ENCODE measurements at regions not wholly inside any gene's neighbourhood (a gene's known extent, or its start where the extent isn't known, plus 50 kb on each side); places are given as distances from the start of the nearest gene placed in this dataset.
"Not testable (repeated sequence)": the region's sequence is repeated elsewhere in the genome, so short reads cannot be mapped to it uniquely, and the experiment has no call there.

GRCh38 chr21:38080888-38081287 is 164.6 kb upstream of the KCNJ6 start:
- POLR2A ChIA-PET: no interaction called here
- no peak for DNase-seq (ENCODE audit: extremely low spot score)
- CTCF ChIA-PET: no interaction called here
- TF ChIP-seq TARDBP (IDR thresholded peaks at IDR 0.05): no peak

DNA sequence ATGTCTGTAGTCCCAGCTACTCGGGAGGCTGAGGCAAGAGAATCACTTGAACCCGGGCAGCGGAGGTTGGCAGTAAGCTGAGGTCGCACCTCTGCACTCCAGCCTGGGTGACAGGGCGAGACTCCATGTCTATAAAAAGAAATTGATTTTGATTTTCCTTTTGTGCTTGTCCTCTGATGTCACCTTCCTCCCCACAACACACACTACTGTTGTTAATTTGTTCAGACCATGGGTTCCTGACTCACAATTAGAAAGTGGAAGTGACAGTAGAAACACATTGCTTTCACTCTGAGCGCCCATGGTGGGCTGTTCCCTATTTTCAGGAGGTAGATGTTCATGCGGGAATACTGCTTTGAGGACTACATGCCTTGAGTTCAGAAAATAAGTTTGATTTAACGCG is 165.5 kb upstream of the KCNJ6 start:
- no peak for DNase-seq (ENCODE audit: extremely low spot score)
- POLR2A ChIA-PET: no interaction called here
- CTCF ChIA-PET: no interaction called here

GRCh38 chr21:38082936-38083485 is 166.8 kb upstream of the KCNJ6 start:
- DNase-seq (ENCODE audit: extremely low spot score): no peak
- TF ChIP-seq SP1 (IDR thresholded peaks at IDR 0.05) (no peak), FOXM1 (IDR thresholded peaks at IDR 0.05; ENCODE audit: borderline replicate concordance) (no peak), ZNF384 (IDR thresholded peaks at IDR 0.05) (no peak), BHLHE40 (IDR thresholded peaks at IDR 0.05; ENCODE audit: borderline replicate concordance) (no peak), FOXK2 (IDR thresholded peaks at IDR 0.05) (no peak), HDGF (IDR thresholded peaks at IDR 0.05; ENCODE audit: borderline replicate concordance) (no peak), LEF1 (IDR thresholded peaks at IDR 0.05; ENCODE audit: borderline replicate concordance) (no peak), FOXA1 (IDR thresholded peaks at IDR 0.05) (no peak), NFRKB (IDR thresholded peaks at IDR 0.05) (no peak), TARDBP (IDR thresholded peaks at IDR 0.05) (no peak), PKNOX1 (IDR thresholded peaks at IDR 0.05) (no peak), SUZ12 (IDR thresholded peaks at IDR 0.05) (no peak)
- POLR2A ChIA-PET: no interaction called here
- CTCF ChIA-PET: no interaction called here

More for the DNA sequence above, 165.5 kb upstream of the KCNJ6 start:
- TF ChIP-seq TARDBP (IDR thresholded peaks at IDR 0.05) (no peak), CTBP1 (IDR thresholded peaks at IDR 0.05; ENCODE audit: borderline replicate concordance) (no peak), LEF1 (IDR thresholded peaks at IDR 0.05; ENCODE audit: borderline replicate concordance) (no peak), SUZ12 (IDR thresholded peaks at IDR 0.05) (no peak), ZNF384 (IDR thresholded peaks at IDR 0.05) (no peak), SP1 (IDR thresholded peaks at IDR 0.05) (no peak), BHLHE40 (IDR thresholded peaks at IDR 0.05; ENCODE audit: borderline replicate concordance) (no peak), HDGF (IDR thresholded peaks at IDR 0.05; ENCODE audit: borderline replicate concordance) (no peak), NFRKB (IDR thresholded peaks at IDR 0.05) (no peak), FOXA1 (IDR thresholded peaks at IDR 0.05) (no peak), ARNT (IDR thresholded peaks at IDR 0.05) (no peak), L3MBTL2 (conservative IDR thresholded peaks at IDR 0.05) (no peak)

- ChIA-PET POLR2A (no interaction called here), CTCF (no interaction called here)
- DNase-seq (ENCODE audit: extremely low spot score): no peak
- TF ChIP-seq ELF4 (IDR thresholded peaks at IDR 0.05) (no peak), FOXA1 (IDR thresholded peaks at IDR 0.05) (no peak), LEF1 (IDR thresholded peaks at IDR 0.05; ENCODE audit: borderline replicate concordance) (no peak), FOXM1 (IDR thresholded peaks at IDR 0.05; ENCODE audit: borderline replicate concordance) (no peak), SUZ12 (IDR thresholded peaks at IDR 0.05) (no peak), PKNOX1 (IDR thresholded peaks at IDR 0.05) (no peak), HDGF (IDR thresholded peaks at IDR 0.05; ENCODE audit: borderline replicate concordance) (no peak), ARNT (IDR thresholded peaks at IDR 0.05) (no peak), SP1 (IDR thresholded peaks at IDR 0.05) (no peak), TARDBP (IDR thresholded peaks at IDR 0.05) (no peak), CTBP1 (IDR thresholded peaks at IDR 0.05; ENCODE audit: borderline replicate concordance) (no peak), FOXK2 (IDR thresholded peaks at IDR 0.05) (no peak), NFRKB (IDR thresholded peaks at IDR 0.05) (no peak)
Measured at GRCh38 chr21:38083535-38083934, 167.3 kb upstream of the KCNJ6 start.

GRCh38 chr21:38086580-38086979 is 170.2 kb upstream of the KCNJ15 start:
- CTCF ChIA-PET: no interaction called here
- POLR2A ChIA-PET: no interaction called here
- DNase-seq (ENCODE audit: extremely low spot score): no peak
- TF ChIP-seq HDGF (IDR thresholded peaks at IDR 0.05; ENCODE audit: borderline replicate concordance) (no peak), NFRKB (IDR thresholded peaks at IDR 0.05) (no peak)

DNA sequence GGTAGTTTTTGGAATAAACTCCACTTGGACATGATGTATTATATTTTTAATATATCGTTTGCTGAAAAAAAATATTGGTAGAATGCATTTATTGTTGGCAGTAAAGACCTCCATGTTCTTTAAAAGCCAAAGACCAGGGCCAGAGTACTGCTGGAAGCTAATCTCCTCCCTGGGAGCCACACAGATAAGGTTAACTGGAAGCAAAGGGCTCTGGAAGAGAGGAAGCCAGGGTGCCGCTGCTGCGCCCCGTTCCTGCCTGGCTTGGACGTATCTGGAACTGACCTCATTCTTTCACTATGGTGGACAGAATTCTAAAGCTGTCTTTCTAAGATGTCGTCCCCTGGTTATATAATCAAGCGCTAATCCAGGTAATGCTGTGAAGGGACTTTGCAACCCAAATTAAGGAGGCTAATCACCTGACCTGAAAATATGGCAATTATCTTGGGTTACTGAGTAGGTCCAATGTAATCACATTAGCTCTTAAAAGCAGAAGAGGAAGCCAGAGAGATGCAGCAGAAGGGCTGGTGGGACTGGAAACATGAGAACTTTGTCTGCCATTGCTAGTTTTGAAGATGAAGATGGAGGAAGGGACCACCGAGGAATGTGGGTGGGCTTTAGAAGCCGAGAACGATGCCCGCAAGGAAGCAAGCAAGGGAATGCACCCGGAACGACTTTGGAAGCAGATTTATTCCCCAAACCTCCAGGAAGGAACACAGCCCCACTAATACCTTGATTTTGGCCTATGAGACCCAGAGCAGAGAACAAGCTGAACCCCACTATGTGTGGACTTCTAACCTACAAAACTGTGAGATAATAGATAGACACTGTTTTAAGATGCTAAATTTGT is 167.7 kb upstream of the KCNJ15 start:
- ChIA-PET POLR2A (no interaction called here), CTCF (no interaction called here)
- DNase-seq (ENCODE audit: extremely low spot score): no peak
- no peak for TF ChIP-seq TARDBP (IDR thresholded peaks at IDR 0.05)
- no peak for TF ChIP-seq CTBP1 (IDR thresholded peaks at IDR 0.05; ENCODE audit: borderline replicate concordance)
- no peak for TF ChIP-seq NFRKB (IDR thresholded peaks at IDR 0.05)

- no peak for DNase-seq (ENCODE audit: extremely low spot score)
- ChIA-PET CTCF (no interaction called here), POLR2A (no interaction called here)
- TF ChIP-seq ZNF384 (IDR thresholded peaks at IDR 0.05) (no peak), FOXA1 (IDR thresholded peaks at IDR 0.05) (no peak), CTBP1 (IDR thresholded peaks at IDR 0.05; ENCODE audit: borderline replicate concordance) (no peak), TARDBP (IDR thresholded peaks at IDR 0.05) (no peak), FOXK2 (IDR thresholded peaks at IDR 0.05) (no peak), HDGF (IDR thresholded peaks at IDR 0.05; ENCODE audit: borderline replicate concordance) (no peak), SP1 (IDR thresholded peaks at IDR 0.05) (no peak), L3MBTL2 (conservative IDR thresholded peaks at IDR 0.05) (no peak)
Measured at GRCh38 chr21:38089763-38090046, 167.1 kb upstream of the KCNJ15 start.

GRCh38 chr21:38091061-38091460 is 165.7 kb upstream of the KCNJ15 start:
- POLR2A ChIA-PET; CTCF ChIA-PET; DNase-seq (ENCODE audit: extremely low spot score): not testable (repeated sequence)
